Tibial artery (tissue), 4 donors: ENCODE measurements at regions not wholly inside any gene's neighbourhood (a gene's known extent, or its start where the extent isn't known, plus 50 kb on each side); places are given as distances from the start of the nearest gene placed in this dataset.
"Not testable (repeated sequence)": the region's sequence is repeated elsewhere in the genome, so short reads cannot be mapped to it uniquely, and the experiment has no call there.

Experiments
- DNase-seq, 2 donors: peaks; one replicate each; pipeline ENCODE4 v3.0.0-alpha.2; 2019
- H3K27ac ChIP-seq, 2 donors: fragments of 200-600 bp; sonication (generic) in 1 of 2; 1 replicate in 1 of 2; 2 replicates in 1 of 2; pipeline ENCODE4 v1.5.1; 2018 to 2019; ENCODE audit warnings: mild to moderate bottlenecking in 1 of 2
- H3K27me3 ChIP-seq, 2 donors: fragments of 200-600 bp; sonication (generic) in 1 of 2; one replicate each; pipeline versions ENCODE4 v1.5.1 to v1.6.0; 2016 to 2019
- H3K36me3 ChIP-seq, 3 donors: fragments of 200-600 bp; sonication (generic) in 2 of 3; one replicate each; pipeline ENCODE4 v1.5.1; 2016 to 2019; ENCODE audit warnings: mild to moderate bottlenecking in 2 of 3
- H3K4me1 ChIP-seq, 4 donors: fragments of 200-600 bp; sonication (generic) in 2 of 4; 1 replicate in 3 of 4; 2 replicates in 1 of 4; pipeline ENCODE4 v1.5.1; 2016 to 2019
- H3K4me3 ChIP-seq, 2 donors: fragments of 200-600 bp; sonication (generic) in 1 of 2; 1 replicate in 1 of 2; 2 replicates in 1 of 2; pipeline ENCODE4 v1.5.1; 2018 to 2019; ENCODE audit warnings: mild to moderate bottlenecking in 2 of 2
- H3K9me3 ChIP-seq, 3 donors: fragments of 200-600 bp; sonication (generic) in 1 of 3; one replicate each; pipeline ENCODE4 v1.5.1; 2016 to 2019
- CTCF ChIP-seq, 2 experiments: fragments of 200-600 bp in 1 of 2; fragments of 450-650 bp in 1 of 2; IDR thresholded peaks; one replicate each; pipeline ENCODE4 v1.5.1; 2017 to 2019; ENCODE audit warnings: antibody characterized with exemption in 2 of 2, mild to moderate bottlenecking in 1 of 2, moderate library complexity in 1 of 2
- intact Hi-C: fragments of 100-400 bp; cut with DNase I; formaldehyde crosslinking; loops from one replicate; pipeline ENCODE4 v1.15.0; 2023; ENCODE audit warnings: low total_unique reads

DNA sequence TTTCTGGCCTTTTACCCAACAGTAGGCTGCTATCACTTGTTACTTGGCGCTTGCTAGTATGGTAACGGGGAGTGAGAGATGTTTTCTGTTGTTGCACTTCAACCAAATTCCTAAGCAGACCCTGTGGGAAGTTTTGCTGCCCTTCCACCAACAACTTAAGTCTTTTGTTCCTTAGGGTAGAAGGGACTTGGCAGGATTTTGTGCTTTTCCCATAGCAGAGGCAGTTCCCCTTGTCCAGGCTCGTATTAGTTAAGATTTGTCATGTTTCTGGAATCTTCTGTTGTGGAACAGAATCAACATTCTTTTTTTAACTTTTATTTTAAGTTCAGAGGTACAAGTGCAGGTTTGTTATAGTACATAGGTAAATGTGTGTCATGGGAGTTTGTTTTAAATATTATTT lies 73.2 kb upstream of the SGIP1 start:
- no peak for DNase-seq
- H3K4me3 ChIP-seq, result no peak overlapping the region
- intact Hi-C loops, result no loop called here
- H3K9me3 ChIP-seq, result no peaks in the 10 kb centered on the region
- no peaks in the 10 kb centered on the region for H3K36me3 ChIP-seq
- no peak overlapping the region for H3K27ac ChIP-seq
- H3K4me1 ChIP-seq, result peaks cover 0 to 12% (median 0%) of the 10 kb centered on the region in 4 donors
- no peaks in the 10 kb centered on the region for H3K27me3 ChIP-seq
- TF ChIP-seq CTCF (IDR thresholded peaks at IDR 0.05), result no peak

GRCh38 chr1:66462313-66462712 lies 71.6 kb upstream of the SGIP1 start:
- DNase-seq, result no peak
- Histone ChIP-seq H3K27ac (no peak overlapping the region), H3K4me3 (no peak overlapping the region), H3K27me3 (no peaks in the 10 kb centered on the region), H3K4me1 (peaks cover 0 to 22% (median 0%) of the 10 kb centered on the region in 4 donors), H3K36me3 (no peaks in the 10 kb centered on the region), H3K9me3 (no peaks in the 10 kb centered on the region)
- TF ChIP-seq CTCF (IDR thresholded peaks at IDR 0.05), result no peak
- intact Hi-C loops, result no loop called here

GRCh38 chr1:66464351-66464750 lies 69.6 kb upstream of the SGIP1 start:
- no peak for TF ChIP-seq CTCF (IDR thresholded peaks at IDR 0.05)
- Histone ChIP-seq H3K4me3 (no peak overlapping the region), H3K27me3 (no peaks in the 10 kb centered on the region), H3K4me1 (peaks cover 0 to 30% (median 0%) of the 10 kb centered on the region in 4 donors), H3K36me3 (no peaks in the 10 kb centered on the region), H3K27ac (no peak overlapping the region), H3K9me3 (no peaks in the 10 kb centered on the region)
- DNase-seq, result no peak
- intact Hi-C loops, result no loop called here

- peaks cover 0 to 30% (median 0%) of the 10 kb centered on the region in 4 donors for H3K4me1 ChIP-seq
- no peaks in the 10 kb centered on the region for H3K36me3 ChIP-seq
- DNase-seq, result no peak
- H3K27ac ChIP-seq, result no peak overlapping the region
- intact Hi-C loops, result no loop called here
- H3K4me3 ChIP-seq, result no peak overlapping the region
- no peaks in the 10 kb centered on the region for H3K9me3 ChIP-seq
- no peaks in the 10 kb centered on the region for H3K27me3 ChIP-seq
- TF ChIP-seq CTCF (IDR thresholded peaks at IDR 0.05), result no peak
These were observed 69.2 kb upstream of the SGIP1 start for GRCh38 chr1:66464802-66465201.

DNA sequence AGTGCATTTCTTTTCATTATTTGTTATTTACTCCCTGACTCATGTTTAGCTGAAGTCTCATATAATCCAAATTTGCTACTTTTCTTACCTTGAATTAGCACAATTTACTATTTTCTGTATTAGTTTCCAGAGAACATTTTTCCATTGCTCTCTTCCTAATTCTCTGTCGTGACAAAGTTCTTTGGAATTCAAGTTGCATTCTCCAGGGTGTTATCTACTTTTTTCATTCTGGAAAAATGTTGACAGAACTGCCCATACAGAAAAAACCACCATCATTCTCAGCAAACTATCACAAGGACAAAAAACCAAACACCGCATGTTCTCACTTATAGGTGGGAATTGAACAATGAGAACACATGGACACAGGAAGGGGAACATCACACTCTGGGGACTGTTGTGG lies 67.3 kb upstream of the SGIP1 start:
- intact Hi-C loops, H3K36me3 ChIP-seq, H3K27me3 ChIP-seq, H3K9me3 ChIP-seq, H3K4me3 ChIP-seq, DNase-seq: not testable (repeated sequence)
- Histone ChIP-seq H3K4me1 (peaks cover 0 to 26% (median 0%) of the 10 kb centered on the region in 4 donors), H3K27ac (peak overlapping the region in 1 of 2 donors; percentile 6)

GRCh38 chr1:66468722-66469121 lies 65.2 kb upstream of the SGIP1 start:
- TF ChIP-seq CTCF (IDR thresholded peaks at IDR 0.05), result no peak
- DNase-seq, result no peak
- H3K4me3 ChIP-seq, result no peak overlapping the region
- no peaks in the 10 kb centered on the region for H3K36me3 ChIP-seq
- H3K9me3 ChIP-seq, result no peaks in the 10 kb centered on the region
- no peak overlapping the region for H3K27ac ChIP-seq
- H3K4me1 ChIP-seq, result peaks cover 0 to 22% (median 0%) of the 10 kb centered on the region in 4 donors
- intact Hi-C loops, result no loop called here
- no peaks in the 10 kb centered on the region for H3K27me3 ChIP-seq
